ENCODE measurements at regions not wholly inside any gene's neighbourhood (a gene's known extent, or its start where the extent isn't known, plus 50 kb on each side); places are given as distances from the start of the nearest gene placed in this dataset.

DNA sequence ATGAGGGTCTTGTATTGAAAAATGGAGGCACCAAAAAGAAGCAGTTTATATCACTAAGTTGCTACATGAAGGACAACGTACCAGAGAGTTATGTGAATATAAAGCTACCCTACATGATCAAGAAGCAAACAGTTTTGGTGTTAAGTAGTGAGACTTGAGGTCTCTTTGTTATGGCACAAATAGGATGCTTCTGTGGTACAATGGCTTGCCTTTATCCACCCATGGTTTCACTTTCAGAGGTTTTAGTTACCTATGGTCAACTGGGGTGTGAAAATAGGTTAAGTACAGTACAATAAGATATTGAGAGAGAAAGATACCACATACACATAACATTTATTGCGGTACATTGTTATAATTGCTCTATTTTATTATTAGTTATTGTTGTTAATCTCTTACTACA is 229.2 kb upstream of the SLIT2 start:
- TF ChIP-seq, protein P1, sequence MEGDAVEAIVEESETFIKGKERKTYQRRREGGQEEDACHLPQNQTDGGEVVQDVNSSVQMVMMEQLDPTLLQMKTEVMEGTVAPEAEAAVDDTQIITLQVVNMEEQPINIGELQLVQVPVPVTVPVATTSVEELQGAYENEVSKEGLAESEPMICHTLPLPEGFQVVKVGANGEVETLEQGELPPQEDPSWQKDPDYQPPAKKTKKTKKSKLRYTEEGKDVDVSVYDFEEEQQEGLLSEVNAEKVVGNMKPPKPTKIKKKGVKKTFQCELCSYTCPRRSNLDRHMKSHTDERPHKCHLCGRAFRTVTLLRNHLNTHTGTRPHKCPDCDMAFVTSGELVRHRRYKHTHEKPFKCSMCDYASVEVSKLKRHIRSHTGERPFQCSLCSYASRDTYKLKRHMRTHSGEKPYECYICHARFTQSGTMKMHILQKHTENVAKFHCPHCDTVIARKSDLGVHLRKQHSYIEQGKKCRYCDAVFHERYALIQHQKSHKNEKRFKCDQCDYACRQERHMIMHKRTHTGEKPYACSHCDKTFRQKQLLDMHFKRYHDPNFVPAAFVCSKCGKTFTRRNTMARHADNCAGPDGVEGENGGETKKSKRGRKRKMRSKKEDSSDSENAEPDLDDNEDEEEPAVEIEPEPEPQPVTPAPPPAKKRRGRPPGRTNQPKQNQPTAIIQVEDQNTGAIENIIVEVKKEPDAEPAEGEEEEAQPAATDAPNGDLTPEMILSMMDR (conservative IDR thresholded peaks at IDR 0.05; ENCODE audit: low read length) = no peak
- no peak for TF ChIP-seq EZH2phosphoT487 (IDR thresholded peaks at IDR 0.05; ENCODE audit: borderline replicate concordance)

Data from Loucy (cell line).